Hepatocyte (in vitro differentiated cells): ENCODE measurements at regions not wholly inside any gene's neighbourhood (a gene's known extent, or its start where the extent isn't known, plus 50 kb on each side); places are given as distances from the start of the nearest gene placed in this dataset.

Experiments
- CTCF ChIP-seq: fragments of 200-600 bp; sonication (generic); IDR thresholded peaks from 2 replicates; pipeline ENCODE4 v1.5.1; 2016; ENCODE audit warnings: antibody characterized with exemption, mild to moderate bottlenecking; ENCODE audit not compliant: poor library complexity
- EZH2 ChIP-seq: fragments of 200-600 bp; sonication (generic); IDR thresholded peaks from 2 replicates; pipeline ENCODE4 v1.6.1; 2016; ENCODE audit warnings: antibody characterized with exemption, mild to moderate bottlenecking, borderline replicate concordance

- TF ChIP-seq CTCF (no peak), EZH2 (no peak)
Measured at GRCh38 chr1:4179914-4180735, 280.1 kb upstream of the C1orf174 start.
